Rectal smooth muscle tissue (tissue), 1 donor: ENCODE measurements at regions not wholly inside any gene's neighbourhood (a gene's known extent, or its start where the extent isn't known, plus 50 kb on each side); places are given as distances from the start of the nearest gene placed in this dataset.

Experiments used
- H3K27ac ChIP-seq: one replicate; pipeline ENCODE4 v1.7.0; 2013; ENCODE audit warnings: low read depth, low read length, inconsistent platforms
- H3K27me3 ChIP-seq: one replicate; pipeline ENCODE4 v1.7.0; 2013; ENCODE audit warnings: low read length; ENCODE audit not compliant: control insufficient read depth, insufficient read depth
- H3K36me3 ChIP-seq: one replicate; pipeline ENCODE4 v1.7.0; 2013; ENCODE audit warnings: low read length; ENCODE audit not compliant: control insufficient read depth, insufficient read depth
- H3K4me1 ChIP-seq: one replicate; pipeline ENCODE4 v1.7.0; 2013; ENCODE audit warnings: low read length; ENCODE audit not compliant: control insufficient read depth, insufficient read depth
- H3K4me3 ChIP-seq: one replicate; pipeline ENCODE4 v1.7.0; 2013; ENCODE audit warnings: low read length
- H3K9ac ChIP-seq: one replicate; pipeline ENCODE4 v1.7.0; 2013; ENCODE audit warnings: low read length

DNA sequence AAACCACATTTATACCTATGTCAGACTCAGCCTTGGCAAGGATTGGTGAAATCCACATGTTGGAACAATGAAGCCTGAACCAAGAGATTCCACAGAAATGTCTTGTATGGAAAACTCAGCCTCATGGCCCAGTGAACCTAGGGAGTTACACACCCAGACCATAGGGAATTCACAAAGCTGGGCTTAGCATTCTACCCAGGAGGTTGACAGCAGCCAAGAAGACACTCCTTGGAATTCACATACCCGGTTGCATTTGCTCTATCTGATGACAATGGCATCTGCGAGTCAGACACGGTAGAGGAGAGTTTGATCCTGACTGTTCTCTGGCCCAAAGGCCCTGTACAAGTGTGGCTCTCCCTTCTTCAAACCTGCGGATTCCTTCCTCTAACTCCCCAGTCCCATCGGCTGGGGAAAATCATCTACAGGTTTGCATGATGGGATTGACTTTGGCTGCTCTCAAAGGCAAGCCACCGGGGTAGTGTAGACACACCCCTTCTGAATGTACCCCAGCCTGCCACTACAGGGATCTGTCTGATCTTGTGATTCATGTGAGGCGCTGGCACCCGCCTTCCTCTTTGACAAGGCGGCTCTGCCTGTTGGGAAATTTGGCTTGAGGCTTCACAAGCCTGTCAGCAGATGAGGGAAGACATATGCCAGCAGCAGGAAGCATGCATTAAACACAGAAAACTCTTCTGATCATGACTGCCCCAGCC, 297.3 kb upstream of the KAZN start:
- no peak overlapping the region for H3K4me3 ChIP-seq
- no peak overlapping the region for H3K9ac ChIP-seq
- H3K27me3 ChIP-seq, result no peaks in the 10 kb centered on the region
- H3K4me1 ChIP-seq, result peaks cover 2% of the 10 kb centered on the region
- no peak overlapping the region for H3K27ac ChIP-seq
- no peaks in the 10 kb centered on the region for H3K36me3 ChIP-seq

DNA sequence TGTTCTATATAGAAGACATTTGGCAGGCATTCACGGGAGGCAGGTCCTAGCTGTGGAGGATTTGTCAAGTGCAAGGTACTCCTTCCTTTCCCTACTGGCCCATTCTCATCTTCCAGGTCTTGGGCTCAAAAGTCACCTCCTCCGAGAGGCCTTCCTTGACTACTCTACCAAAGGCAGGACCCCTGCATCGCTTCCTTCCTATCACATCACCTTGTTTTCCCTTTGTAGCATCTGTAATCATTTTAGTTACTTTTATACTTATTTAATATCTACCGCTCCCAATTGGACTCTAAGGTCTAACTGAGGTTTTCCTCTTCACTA, 296.8 kb upstream of the KAZN start:
- Histone ChIP-seq H3K27ac (no peak overlapping the region), H3K4me3 (no peak overlapping the region), H3K27me3 (no peaks in the 10 kb centered on the region), H3K4me1 (peaks cover 2% of the 10 kb centered on the region), H3K36me3 (no peaks in the 10 kb centered on the region), H3K9ac (no peak overlapping the region)

DNA sequence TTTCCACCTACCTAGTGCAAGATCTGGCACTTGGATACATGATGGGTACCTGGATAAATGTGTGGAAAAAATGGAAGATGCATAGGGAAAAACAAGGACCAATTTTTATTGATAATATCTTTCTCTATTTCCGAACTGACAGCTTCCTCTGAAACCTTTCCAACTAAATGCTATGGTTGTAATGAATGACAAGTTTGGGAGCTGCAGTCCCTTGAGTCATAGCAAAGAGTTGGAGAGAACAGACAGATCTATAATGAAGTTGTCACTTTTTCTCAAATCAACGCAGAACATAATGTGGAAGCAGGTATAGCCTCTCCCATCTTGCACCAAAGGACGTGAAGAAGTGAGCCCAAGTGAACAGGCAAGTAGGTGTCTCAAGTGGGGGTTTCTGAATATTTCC, 296.5 kb upstream of the KAZN start:
- no peak overlapping the region for H3K4me3 ChIP-seq
- H3K27me3 ChIP-seq, result no peaks in the 10 kb centered on the region
- no peak overlapping the region for H3K27ac ChIP-seq
- peaks cover 2% of the 10 kb centered on the region for H3K4me1 ChIP-seq
- no peaks in the 10 kb centered on the region for H3K36me3 ChIP-seq
- H3K9ac ChIP-seq, result no peak overlapping the region

DNA sequence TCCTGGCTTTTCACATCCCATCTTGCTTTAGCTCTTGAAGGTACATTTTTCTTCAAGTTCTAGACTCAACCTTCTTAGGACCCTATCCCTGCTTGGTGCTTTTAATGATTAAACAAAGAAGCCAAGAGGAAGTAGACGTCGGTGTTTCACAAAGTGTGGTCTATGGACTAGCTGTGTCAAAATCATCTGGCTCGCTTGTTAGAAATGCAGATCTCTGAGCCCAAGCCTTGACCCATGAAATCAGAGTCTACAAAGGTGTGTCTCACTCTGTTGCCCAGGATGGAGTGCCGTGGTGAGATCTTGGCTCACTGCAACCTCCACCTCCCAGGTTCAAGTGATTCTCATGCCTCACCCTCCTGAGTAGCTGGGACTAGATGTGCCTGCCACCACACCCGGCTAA, 295.5 kb upstream of the KAZN start:
- H3K4me3 ChIP-seq, result no peak overlapping the region
- no peaks in the 10 kb centered on the region for H3K36me3 ChIP-seq
- no peak overlapping the region for H3K27ac ChIP-seq
- H3K27me3 ChIP-seq, result no peaks in the 10 kb centered on the region
- H3K4me1 ChIP-seq, result peaks cover 2% of the 10 kb centered on the region
- no peak overlapping the region for H3K9ac ChIP-seq

DNA sequence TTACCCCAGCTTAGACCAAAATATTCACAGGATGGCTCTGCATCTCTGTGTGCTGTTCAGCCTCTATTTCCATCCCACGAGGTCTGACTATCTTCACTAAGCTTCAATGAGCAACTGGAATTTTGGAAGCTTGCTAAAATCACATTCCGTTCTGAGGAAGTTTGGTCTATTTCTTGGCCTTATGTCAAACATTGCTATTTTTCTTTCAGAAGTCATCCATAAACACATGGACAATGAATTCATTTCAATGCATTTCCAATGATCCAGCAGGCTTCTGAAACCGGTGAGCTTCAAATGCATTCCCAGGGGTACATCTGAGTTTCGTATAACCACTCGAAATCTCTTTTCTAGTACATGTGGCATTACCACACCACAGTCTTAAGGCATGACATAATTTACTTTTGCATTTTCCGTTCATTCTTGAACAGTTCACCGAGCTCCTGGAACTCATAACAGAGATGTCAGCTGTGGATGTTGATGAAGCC, 294.1 kb upstream of the KAZN start:
- peaks cover 2% of the 10 kb centered on the region for H3K4me1 ChIP-seq
- H3K9ac ChIP-seq, result no peak overlapping the region
- H3K27ac ChIP-seq, result no peak overlapping the region
- H3K36me3 ChIP-seq, result no peaks in the 10 kb centered on the region
- no peak overlapping the region for H3K4me3 ChIP-seq
- H3K27me3 ChIP-seq, result no peaks in the 10 kb centered on the region

DNA sequence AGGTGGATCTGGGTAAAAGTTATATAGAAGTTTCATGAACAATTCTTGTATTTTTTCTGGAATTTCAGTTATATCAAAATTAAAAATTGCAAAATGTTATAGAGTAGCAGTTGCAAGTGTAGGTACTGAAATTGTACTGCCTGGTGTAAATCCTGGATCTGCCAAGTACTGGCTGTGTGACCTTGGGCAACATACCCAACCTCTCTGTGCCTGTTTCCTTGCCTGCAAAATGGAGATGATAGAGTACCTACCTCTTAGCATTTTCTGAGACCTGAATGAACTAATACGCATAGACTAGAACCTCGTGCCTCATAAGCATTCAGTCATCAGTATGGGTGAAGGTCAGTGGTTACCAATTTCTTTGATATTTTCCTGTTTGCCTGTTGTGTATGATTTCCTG, 290.0 kb upstream of the KAZN start:
- H3K36me3 ChIP-seq, result no peaks in the 10 kb centered on the region
- H3K27ac ChIP-seq, result no peak overlapping the region
- H3K27me3 ChIP-seq, result no peaks in the 10 kb centered on the region
- peaks cover 2% of the 10 kb centered on the region for H3K4me1 ChIP-seq
- H3K4me3 ChIP-seq, result no peak overlapping the region
- H3K9ac ChIP-seq, result no peak overlapping the region

- Histone ChIP-seq H3K36me3 (no peaks in the 10 kb centered on the region), H3K4me1 (peaks cover 1% of the 10 kb centered on the region), H3K4me3 (no peak overlapping the region), H3K27ac (no peak overlapping the region), H3K9ac (no peak overlapping the region), H3K27me3 (no peaks in the 10 kb centered on the region)
Observed at GRCh38 chr1:14309984-14310383, 288.5 kb upstream of the KAZN start.

- H3K9ac ChIP-seq, result no peak overlapping the region
- no peaks in the 10 kb centered on the region for H3K36me3 ChIP-seq
- H3K27ac ChIP-seq, result no peak overlapping the region
- no peaks in the 10 kb centered on the region for H3K4me1 ChIP-seq
- H3K4me3 ChIP-seq, result no peak overlapping the region
- H3K27me3 ChIP-seq, result no peaks in the 10 kb centered on the region
Observed at GRCh38 chr1:14310476-14310875, 288.0 kb upstream of the KAZN start.

- no peaks in the 10 kb centered on the region for H3K4me1 ChIP-seq
- no peak overlapping the region for H3K4me3 ChIP-seq
- H3K27ac ChIP-seq, result no peak overlapping the region
- H3K36me3 ChIP-seq, result no peaks in the 10 kb centered on the region
- H3K27me3 ChIP-seq, result no peaks in the 10 kb centered on the region
- no peak overlapping the region for H3K9ac ChIP-seq
Observed at GRCh38 chr1:14313731-14314431, 284.6 kb upstream of the KAZN start.

DNA sequence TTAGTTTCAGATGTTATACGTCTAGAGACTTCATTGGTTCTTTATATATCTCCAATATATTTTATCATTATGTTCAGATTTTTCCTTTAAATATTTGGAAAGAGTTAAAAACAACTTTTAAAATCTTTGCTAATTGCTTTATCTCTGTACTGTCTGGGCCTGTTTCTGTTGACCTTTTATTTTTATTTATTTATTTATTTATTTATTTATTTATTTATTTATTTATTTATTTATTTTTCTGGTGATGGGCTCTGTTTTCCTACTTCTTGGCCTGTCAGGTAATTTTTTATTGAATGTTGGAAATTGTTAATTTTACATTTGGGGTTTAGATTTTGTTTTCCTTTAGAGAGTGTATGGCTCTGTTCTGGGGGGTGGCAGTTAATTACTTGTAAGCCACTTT, 279.7 kb upstream of the KAZN start:
- no peaks in the 10 kb centered on the region for H3K36me3 ChIP-seq
- no peaks in the 10 kb centered on the region for H3K4me1 ChIP-seq
- no peak overlapping the region for H3K27ac ChIP-seq
- H3K4me3 ChIP-seq, result no peak overlapping the region
- no peaks in the 10 kb centered on the region for H3K27me3 ChIP-seq
- H3K9ac ChIP-seq, result no peak overlapping the region

GRCh38 chr1:14320518-14320917, 278.0 kb upstream of the KAZN start:
- Histone ChIP-seq H3K4me1 (no peaks in the 10 kb centered on the region), H3K27me3 (no peaks in the 10 kb centered on the region), H3K27ac (no peak overlapping the region), H3K36me3 (no peaks in the 10 kb centered on the region), H3K9ac (no peak overlapping the region), H3K4me3 (no peak overlapping the region)

- Histone ChIP-seq H3K36me3 (no peaks in the 10 kb centered on the region), H3K27ac (no peak overlapping the region), H3K9ac (no peak overlapping the region), H3K4me3 (no peak overlapping the region), H3K4me1 (no peaks in the 10 kb centered on the region), H3K27me3 (no peaks in the 10 kb centered on the region)
Observed at GRCh38 chr1:14320986-14321385, 277.5 kb upstream of the KAZN start.

DNA sequence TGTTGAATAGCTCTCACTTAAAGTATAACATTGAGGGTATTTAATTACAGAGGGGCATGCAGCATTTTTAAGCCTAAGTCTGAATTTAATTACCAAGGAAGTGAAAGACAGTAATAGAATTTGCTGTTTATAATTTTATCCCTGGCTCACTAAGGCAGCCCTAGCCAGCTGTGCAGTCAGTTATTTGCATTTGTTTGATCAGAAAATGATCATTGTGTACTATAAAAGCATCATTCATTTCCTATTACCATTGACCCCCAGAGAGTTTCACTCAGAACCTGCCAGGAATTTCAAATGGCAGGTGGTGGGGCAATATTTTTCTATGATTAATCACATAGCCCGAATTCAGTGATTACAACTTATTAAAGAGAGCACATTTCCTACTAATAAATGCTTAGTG, 277.1 kb upstream of the KAZN start:
- Histone ChIP-seq H3K27ac (no peak overlapping the region), H3K9ac (no peak overlapping the region), H3K36me3 (no peaks in the 10 kb centered on the region), H3K27me3 (no peaks in the 10 kb centered on the region), H3K4me3 (no peak overlapping the region), H3K4me1 (no peaks in the 10 kb centered on the region)
